22Rv1 (cell line): ENCODE measurements at regions not wholly inside any gene's neighbourhood (a gene's known extent, or its start where the extent isn't known, plus 50 kb on each side); places are given as distances from the start of the nearest gene placed in this dataset.

Source experiments
- ZFX ChIP-seq: fragments of 450-650 bp; IDR thresholded peaks from 2 replicates; pipeline ENCODE4 v1.6.1; 2017; ENCODE audit warnings: antibody characterized with exemption, borderline replicate concordance
- TF ChIP-seq, protein P1 (sequence below): fragments of 450-650 bp; IDR thresholded peaks from 2 replicates; pipeline ENCODE4 v1.5.1; 2017; ENCODE audit warnings: mild to moderate bottlenecking

DNA sequence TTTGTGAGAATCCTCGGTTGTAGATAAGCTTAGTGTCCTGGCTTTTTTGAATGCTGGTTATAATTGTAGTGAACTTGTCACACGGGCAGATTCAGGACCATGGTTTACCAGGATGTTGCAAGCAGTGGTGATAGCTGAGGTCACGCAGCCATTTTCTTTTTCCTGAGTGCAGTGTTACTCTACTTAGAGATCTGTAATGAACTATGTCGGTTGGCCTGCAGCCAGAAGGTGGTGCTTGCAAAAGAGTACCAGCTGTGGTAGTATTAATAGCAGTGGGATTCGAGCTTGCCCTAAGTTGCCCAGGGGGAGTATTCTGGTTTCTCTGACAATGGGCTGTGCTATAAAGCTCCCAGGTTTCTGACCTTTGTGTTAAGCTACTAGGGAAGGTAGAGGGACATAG lies 368.9 kb downstream of the SLITRK2 start:
- TF ChIP-seq, protein P1, sequence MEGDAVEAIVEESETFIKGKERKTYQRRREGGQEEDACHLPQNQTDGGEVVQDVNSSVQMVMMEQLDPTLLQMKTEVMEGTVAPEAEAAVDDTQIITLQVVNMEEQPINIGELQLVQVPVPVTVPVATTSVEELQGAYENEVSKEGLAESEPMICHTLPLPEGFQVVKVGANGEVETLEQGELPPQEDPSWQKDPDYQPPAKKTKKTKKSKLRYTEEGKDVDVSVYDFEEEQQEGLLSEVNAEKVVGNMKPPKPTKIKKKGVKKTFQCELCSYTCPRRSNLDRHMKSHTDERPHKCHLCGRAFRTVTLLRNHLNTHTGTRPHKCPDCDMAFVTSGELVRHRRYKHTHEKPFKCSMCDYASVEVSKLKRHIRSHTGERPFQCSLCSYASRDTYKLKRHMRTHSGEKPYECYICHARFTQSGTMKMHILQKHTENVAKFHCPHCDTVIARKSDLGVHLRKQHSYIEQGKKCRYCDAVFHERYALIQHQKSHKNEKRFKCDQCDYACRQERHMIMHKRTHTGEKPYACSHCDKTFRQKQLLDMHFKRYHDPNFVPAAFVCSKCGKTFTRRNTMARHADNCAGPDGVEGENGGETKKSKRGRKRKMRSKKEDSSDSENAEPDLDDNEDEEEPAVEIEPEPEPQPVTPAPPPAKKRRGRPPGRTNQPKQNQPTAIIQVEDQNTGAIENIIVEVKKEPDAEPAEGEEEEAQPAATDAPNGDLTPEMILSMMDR = no peak
- no peak for TF ChIP-seq ZFX
